ENCODE measurements at regions not wholly inside any gene's neighbourhood (a gene's known extent, or its start where the extent isn't known, plus 50 kb on each side); places are given as distances from the start of the nearest gene placed in this dataset.

- Histone ChIP-seq H3K27me3 (ENCODE audit: insufficient read depth, low read length) (no peaks in the 10 kb centered on the region), H2BK12ac (ENCODE audit: insufficient read length, low read depth, low read length) (no peak overlapping the region), H4K91ac (ENCODE audit: insufficient read length, low read depth, low read length) (no peak overlapping the region), H3K9me3 (ENCODE audit: control insufficient read depth, low read depth, low read length) (no peaks in the 10 kb centered on the region), H2BK20ac (ENCODE audit: low read depth, low read length, poor library complexity, severe bottlenecking) (no peak overlapping the region), H4K8ac (replicated peaks; ENCODE audit: insufficient read length, low read depth, low read length) (no peak overlapping the region), H3K18ac (ENCODE audit: insufficient read length, low read depth, low read length) (no peak overlapping the region), H4K20me1 (ENCODE audit: control insufficient read depth, insufficient read depth, insufficient read length) (no peaks in the 10 kb centered on the region), H2AK5ac (ENCODE audit: insufficient read length, low read length) (no peak overlapping the region), H2BK5ac (ENCODE audit: insufficient read length, low read length) (no peak overlapping the region), H3K4ac (ENCODE audit: low read depth, low read length) (no peak overlapping the region), H3K79me2 (ENCODE audit: insufficient read depth, low read length) (no peaks in the 10 kb centered on the region), H2AFZ (ENCODE audit: low read length) (no peak overlapping the region), H3K23ac (ENCODE audit: insufficient read length, low read depth, low read length) (no peak overlapping the region), H3K79me1 (ENCODE audit: insufficient read depth, low read depth, low read length, poor library complexity, severe bottlenecking) (no peaks in the 10 kb centered on the region), H3K56ac (ENCODE audit: insufficient read length, low read depth, low read length) (no peak overlapping the region), H3K14ac (ENCODE audit: insufficient read depth, low read length) (no peak overlapping the region), H2BK120ac (ENCODE audit: low read depth, low read length, poor library complexity, severe bottlenecking) (no peak overlapping the region), H3K23me2 (ENCODE audit: insufficient read length, low read depth, low read length, poor library complexity, severe bottlenecking) (no peaks in the 10 kb centered on the region), H3K4me2 (ENCODE audit: insufficient read depth, insufficient read length, low read length) (no peak overlapping the region), H3K9ac (ENCODE audit: extremely low read depth, insufficient read length, low read length) (no peak overlapping the region), H2BK15ac (ENCODE audit: low read depth, low read length) (no peak overlapping the region), H4K5ac (ENCODE audit: insufficient read length, low read depth, low read length) (no peak overlapping the region), H3T11ph (ENCODE audit: low read length) (no peak overlapping the region), H3K27ac (ENCODE audit: insufficient read length, low read depth, low read length) (no peak overlapping the region), H3K4me1 (ENCODE audit: insufficient read depth, low read length) (no peaks in the 10 kb centered on the region)
- Mint-ChIP-seq H3K36me3 (ENCODE audit: insufficient read depth in 1 of 3, low read depth in 3 of 3) (no peaks in the 10 kb centered on the region; a peak in 1 of 7 replicates), H3K27me3 (ENCODE audit: low read depth) (no peaks in the 10 kb centered on the region), H3K4me3 (no peak overlapping the region), H3K27ac (no peak overlapping the region), H3K4me1 (no peaks in the 10 kb centered on the region), H3K9me3 (peaks cover 0 to 1% of the 10 kb centered on the region in 2 experiments; a peak in 3 of 5 replicates)
- TF ChIP-seq, protein P1, sequence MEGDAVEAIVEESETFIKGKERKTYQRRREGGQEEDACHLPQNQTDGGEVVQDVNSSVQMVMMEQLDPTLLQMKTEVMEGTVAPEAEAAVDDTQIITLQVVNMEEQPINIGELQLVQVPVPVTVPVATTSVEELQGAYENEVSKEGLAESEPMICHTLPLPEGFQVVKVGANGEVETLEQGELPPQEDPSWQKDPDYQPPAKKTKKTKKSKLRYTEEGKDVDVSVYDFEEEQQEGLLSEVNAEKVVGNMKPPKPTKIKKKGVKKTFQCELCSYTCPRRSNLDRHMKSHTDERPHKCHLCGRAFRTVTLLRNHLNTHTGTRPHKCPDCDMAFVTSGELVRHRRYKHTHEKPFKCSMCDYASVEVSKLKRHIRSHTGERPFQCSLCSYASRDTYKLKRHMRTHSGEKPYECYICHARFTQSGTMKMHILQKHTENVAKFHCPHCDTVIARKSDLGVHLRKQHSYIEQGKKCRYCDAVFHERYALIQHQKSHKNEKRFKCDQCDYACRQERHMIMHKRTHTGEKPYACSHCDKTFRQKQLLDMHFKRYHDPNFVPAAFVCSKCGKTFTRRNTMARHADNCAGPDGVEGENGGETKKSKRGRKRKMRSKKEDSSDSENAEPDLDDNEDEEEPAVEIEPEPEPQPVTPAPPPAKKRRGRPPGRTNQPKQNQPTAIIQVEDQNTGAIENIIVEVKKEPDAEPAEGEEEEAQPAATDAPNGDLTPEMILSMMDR (conservative IDR thresholded peaks at IDR 0.05): no peak
- no peak for DNase-seq
- no CpG with 5 or more reads among the region's 2 CpGs for WGBS (ENCODE audit: extremely low coverage, insufficient read length, low lambda C conversion rate)
Measured at GRCh38 chr12:86698641-86698980, 442.4 kb upstream of the MGAT4C start.
